B cell (primary cell): ENCODE measurements at regions not wholly inside any gene's neighbourhood (a gene's known extent, or its start where the extent isn't known, plus 50 kb on each side); places are given as distances from the start of the nearest gene placed in this dataset.

ENCODE experiments used
- EZH2 ChIP-seq: IDR thresholded peaks from 2 replicates; pipeline ENCODE4 v1.6.1; 2012; ENCODE audit warnings: borderline replicate concordance, low read depth, mild to moderate bottlenecking, moderate library complexity, low read length; ENCODE audit not compliant: insufficient read depth, poor library complexity, severe bottlenecking
- TF ChIP-seq, protein P1 (sequence below): fragments of 200-600 bp; IDR thresholded peaks from one replicate; pipeline ENCODE4 v1.8.0; 2022; ENCODE audit warnings: antibody characterized with exemption, mild to moderate bottlenecking

DNA sequence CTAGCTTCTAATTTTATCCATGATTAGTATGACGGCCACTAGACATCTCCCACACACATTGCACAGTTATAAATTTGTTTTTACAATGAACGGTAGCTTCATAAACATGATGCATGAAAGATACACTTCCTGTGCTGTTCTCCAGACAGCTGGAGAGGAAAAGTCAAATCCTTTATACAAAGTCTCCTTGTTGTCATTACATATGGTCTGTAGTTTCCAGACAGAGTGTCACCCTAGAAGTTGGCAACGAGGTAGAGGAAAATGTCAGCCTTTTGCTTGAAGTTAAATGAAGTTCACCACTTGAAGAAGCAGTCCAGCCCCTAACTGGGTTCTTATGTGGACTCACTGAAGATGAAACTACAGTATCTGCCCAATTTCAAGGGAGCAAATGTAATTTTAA is 253.0 kb upstream of the P2RY1 start:
- no peak for TF ChIP-seq EZH2
- TF ChIP-seq, protein P1, sequence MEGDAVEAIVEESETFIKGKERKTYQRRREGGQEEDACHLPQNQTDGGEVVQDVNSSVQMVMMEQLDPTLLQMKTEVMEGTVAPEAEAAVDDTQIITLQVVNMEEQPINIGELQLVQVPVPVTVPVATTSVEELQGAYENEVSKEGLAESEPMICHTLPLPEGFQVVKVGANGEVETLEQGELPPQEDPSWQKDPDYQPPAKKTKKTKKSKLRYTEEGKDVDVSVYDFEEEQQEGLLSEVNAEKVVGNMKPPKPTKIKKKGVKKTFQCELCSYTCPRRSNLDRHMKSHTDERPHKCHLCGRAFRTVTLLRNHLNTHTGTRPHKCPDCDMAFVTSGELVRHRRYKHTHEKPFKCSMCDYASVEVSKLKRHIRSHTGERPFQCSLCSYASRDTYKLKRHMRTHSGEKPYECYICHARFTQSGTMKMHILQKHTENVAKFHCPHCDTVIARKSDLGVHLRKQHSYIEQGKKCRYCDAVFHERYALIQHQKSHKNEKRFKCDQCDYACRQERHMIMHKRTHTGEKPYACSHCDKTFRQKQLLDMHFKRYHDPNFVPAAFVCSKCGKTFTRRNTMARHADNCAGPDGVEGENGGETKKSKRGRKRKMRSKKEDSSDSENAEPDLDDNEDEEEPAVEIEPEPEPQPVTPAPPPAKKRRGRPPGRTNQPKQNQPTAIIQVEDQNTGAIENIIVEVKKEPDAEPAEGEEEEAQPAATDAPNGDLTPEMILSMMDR: no peak
